NCI-H128 (cell line): ENCODE measurements at regions not wholly inside any gene's neighbourhood (a gene's known extent, or its start where the extent isn't known, plus 50 kb on each side); places are given as distances from the start of the nearest gene placed in this dataset.
"Not testable (repeated sequence)": the region's sequence is repeated elsewhere in the genome, so short reads cannot be mapped to it uniquely, and the experiment has no call there.

Source experiments
- DNase-seq: peaks from one replicate; lab custom pipeline; 2025; ENCODE audit not compliant: unreplicated experiment; lab: John Stamatoyannopoulos, UW

DNA sequence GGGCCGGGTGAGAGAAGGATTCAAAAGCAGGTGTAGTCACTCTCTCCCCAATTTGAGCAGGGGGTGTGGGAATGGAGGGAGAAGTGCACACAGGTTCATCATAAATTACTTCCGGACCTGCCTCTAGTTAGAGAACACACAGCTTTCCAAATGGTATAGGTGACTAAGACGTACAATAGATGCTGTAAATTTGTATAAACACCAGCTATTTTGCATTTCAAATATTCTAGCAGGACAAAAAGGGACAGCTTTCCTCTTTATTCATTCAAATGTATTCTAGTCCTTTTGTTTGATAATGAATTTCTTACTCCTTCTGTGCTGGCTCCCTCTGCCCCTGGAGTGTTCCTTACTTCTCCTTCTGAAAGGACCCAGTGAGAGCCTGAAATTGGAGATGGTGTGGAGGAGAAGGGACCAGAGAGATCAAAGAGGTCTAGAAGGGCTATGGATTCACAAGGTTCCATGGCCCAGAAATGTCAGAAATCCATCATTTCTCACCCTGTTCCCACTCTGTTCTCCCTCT lies 53.2 kb upstream of the SH3BP4 start:
- no peak for DNase-seq

DNA sequence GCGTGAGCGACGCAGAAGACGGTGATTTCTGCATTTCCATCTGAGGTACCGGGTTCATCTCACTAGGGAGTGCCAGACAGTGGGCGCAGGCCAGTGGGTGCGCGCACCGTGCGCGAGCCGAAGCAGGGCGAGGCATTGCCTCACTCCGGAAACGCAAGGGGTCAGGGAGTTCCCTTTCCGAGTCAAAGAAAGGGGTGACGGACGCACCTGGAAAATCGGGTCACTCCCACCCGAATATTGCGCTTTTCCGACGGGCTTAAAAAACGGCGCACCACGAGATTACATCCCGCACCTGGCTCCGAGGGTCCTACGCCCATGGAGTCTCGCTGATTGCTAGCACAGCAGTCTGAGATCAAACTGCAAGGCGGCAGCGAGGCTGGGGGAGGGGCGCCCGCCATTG lies 63.4 kb upstream of the SH3BP4 start:
- DNase-seq, result not testable (repeated sequence)

DNA sequence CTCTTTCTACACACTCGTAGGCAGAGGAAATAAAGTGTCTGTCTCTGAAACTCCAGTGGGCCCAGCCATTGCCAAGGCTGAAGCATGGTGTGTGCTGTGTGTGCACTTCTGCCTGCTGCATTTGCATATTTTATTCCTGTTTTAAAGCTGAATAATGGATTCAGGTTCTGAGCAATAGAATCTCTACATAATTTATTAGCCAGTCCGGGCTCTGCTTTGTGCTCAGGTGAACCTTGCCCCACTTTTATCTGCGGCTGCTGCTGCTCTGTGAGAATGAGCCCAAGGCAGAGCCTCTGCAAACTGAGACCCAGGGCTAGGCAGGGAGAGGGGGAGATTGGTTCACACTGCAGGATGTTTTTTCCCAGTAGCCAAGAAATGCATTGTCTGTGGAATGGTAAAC lies 64.6 kb upstream of the SH3BP4 start:
- DNase-seq, result no peak

DNA sequence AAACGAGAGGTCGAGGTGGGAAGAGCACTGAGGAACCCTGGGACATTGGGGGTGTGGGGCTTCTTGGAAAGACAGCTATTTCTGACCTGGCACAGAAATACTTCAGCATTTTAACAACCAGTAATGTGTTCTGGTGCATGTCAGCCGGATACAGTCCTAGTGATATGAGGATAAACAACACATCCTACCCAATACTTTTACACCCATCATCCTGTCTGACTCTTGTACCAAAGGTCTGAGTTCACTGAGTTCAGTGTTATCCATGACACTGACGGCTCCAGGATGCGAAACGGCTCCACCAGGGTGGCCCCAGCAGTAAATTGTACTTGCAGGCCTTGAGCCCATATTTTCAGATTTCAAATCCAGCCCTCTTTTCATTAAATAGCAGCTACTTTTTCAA lies 65.9 kb upstream of the SH3BP4 start:
- no peak for DNase-seq

DNA sequence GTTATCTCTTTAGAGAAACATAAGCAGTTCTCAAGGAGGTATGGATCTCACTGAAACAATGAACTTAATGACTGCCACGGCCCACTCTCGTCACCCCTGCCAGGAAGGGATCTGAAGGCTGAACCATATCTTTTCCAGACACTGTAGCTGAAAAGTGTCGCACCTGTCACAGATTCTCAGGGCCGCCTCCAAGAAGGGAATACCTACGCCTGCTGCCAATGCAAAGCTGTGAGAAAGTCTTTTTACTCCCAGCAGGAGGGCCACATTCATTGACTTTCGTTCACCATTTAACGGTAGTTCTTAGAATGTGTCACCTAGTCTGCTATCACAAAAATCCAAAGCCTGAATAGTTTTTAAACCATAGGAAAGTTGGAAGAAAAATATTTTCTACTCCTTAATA lies 66.7 kb upstream of the SH3BP4 start:
- DNase-seq, result no peak

DNA sequence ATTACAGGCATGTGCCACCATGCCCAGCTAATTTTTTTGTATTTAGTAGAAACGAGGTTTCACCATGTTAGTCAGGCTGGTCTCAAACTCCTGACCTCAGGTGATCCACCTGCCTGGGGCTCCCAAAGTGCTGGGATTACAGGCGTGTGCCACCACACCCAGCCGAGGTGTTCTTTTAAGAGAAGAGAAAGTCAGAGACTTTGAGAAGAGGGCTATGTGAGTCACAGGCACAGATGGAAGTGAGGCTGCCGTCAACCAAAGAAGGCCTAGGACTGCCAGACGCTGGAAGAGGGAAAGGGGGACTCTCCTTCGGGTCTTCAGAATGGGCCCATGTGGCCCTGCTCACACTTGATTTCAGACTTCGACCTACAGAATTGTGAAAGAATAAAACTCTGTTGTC lies 67.2 kb upstream of the SH3BP4 start:
- DNase-seq, result no peak

DNA sequence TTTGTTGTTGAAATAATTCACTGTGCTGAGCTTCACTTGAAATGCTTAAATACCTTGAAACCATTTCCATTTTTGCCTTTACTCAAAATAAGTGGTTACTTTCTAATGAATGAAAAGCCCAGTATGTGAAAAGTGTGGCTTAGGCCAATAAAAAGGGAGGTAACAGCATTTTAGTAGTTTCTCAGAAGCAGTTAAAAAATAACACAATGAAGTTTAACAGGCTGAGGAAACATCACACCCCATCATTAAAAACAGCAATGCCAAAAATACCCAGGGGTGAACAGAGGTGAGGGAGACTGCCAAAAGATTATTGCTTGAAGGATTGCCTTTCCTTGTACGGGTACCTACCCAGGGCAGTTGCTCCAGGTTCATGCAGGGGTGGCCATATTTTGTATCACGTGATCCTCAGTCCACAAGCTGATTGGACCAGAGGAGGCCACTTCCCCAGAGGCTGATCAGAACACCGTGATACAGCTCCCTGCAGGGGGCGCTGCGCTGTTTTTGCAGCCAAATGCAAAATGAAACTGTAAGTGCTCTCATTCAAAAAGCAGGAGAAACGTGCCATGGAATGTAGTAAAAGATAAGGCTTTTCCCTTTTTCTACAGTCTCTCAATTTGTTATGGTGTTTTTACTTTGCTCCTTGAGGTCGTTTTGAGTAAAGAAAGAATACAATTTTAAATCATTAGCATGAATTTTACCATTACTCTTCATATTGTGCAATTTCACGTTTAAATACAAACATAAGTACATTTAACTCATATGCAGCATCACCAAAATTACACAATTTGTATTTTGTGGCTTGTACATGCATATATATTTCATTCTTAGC lies 70.2 kb upstream of the SH3BP4 start:
- DNase-seq, result no peak

DNA sequence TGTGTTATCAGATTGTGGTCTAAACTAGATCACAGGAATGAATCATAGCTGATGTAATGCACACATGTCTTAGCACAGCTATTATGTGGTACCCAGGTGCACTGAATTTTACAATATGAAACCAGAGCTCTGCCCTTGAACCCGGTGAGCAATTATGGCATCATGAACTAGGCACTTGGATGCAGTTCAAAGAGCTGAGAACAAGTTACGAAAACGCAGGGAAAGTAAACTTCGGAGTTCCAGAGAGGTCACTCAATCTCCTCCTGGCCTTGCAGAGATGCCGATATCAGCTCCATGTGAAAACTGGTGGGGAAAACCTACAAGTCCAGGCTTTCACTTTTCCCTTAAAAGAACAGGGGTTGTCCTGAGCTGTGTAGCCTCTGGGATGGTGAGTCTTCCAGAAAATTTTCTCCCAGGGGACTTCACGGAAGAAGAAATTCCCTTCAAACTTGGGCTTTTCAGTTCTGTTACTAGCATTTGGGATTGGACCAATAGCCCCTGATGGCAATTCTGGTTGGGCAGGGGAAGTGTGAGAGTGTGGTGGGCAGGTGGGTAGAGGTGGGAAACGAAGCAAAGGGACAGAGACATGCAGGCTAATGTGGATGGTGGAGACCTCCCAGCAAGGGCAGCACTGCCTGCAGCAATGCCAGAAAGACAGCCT lies 71.1 kb upstream of the SH3BP4 start:
- no peak for DNase-seq

DNA sequence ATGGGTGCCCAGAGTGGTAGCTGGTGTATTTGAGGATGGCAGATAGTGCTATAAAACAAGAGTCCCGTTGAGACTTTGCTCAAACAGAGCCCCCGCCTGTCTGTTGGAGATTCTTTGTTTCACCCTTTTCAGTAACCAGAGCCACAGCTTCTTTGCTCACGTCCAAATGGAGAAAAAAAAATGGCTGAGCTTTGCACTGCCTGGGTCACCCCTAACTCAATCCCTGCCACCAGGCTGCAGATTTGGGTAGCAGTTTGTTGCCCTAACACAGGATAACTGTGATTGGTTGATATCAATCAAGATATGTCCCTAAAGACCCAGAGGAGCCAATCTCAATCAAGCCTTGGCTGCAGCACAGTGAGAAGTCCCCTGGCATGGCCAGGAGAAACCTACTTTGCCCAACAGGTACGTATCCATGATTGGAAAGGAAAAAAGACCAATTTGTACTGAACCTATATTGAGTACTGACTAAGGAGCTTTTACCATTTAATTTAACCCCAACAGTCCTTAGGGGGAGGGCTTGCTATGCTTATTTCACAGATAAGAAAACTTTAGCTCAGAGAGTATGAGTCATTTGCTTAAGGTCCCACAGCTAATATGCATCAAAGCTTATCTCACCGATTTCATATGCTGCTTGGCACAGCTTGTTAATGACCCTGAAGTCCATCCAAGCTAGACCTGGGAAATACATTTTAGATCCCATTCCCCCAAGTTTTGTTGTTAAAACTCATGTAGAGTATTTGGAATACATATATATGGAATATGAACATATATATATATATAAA lies 72.0 kb upstream of the SH3BP4 start:
- DNase-seq, result no peak

DNA sequence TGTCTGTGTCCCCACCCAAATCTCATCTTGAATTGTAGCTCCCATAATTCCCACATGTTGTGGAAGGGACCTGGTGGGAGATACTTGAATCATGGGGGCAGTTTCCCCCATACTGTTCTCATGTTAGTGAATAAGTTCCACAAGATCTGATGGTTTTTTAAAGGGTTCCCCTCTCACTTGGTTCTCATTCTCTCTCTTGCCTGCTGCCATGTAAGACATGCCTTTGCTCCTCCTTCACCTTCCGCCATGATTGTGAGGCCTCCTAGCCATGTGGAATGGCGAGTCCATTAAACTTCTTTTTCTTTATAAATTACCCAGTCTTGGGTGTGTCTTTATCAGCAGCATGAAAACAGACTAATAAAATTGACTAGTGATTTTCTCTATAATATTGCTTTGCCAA lies 75.2 kb upstream of the SH3BP4 start:
- DNase-seq, result not testable (repeated sequence)

DNA sequence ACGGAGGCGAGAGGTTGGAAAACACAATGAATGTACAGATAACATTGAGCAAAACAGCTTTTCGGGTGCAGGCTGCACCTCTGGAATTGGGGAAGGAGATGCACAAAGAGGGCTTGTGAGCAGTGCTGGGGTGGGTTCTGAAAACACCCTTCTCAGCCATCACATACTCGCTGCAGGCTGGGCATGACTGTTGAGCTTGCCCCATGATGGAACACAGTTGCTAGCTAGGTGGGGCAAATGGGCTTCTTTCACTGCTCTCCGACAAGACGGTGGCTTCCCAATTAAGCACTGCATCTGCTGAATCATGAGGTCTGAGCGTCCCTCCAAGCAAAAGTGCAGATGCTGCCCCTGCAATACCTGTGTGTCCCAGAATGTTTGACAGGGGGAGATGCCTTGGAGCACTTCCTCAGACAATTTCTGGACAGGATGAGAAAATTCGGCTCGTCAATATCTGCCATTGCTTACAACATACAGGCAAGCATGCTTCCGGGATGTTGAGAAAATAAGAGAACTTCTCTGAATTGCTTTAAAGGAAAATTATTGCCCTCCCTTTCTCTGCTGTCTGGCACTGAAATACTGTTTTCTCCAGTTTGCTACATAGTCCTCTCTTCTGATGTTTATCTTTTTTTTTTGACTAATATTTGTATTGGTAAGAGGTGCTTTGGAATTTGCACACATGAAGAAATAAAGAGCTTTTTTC lies 77.3 kb upstream of the SH3BP4 start:
- DNase-seq, result no peak

DNA sequence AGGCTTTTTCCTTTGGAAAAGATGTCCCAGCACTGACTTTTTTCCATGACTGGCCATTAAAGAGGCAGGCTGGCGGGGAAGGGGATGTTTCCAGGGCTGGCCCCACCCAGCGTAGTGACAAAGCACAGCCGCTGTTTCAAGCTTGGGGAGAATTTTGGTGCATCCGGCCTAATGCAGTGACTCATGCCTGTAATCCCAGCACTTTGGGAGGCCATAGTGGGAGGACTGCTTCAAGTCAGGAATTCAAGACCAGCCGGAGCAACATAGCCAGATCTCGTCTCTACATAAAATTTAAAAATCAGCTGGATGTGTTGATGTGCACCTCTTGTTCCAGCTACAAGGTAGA lies 78.0 kb upstream of the SH3BP4 start:
- DNase-seq, result no peak

DNA sequence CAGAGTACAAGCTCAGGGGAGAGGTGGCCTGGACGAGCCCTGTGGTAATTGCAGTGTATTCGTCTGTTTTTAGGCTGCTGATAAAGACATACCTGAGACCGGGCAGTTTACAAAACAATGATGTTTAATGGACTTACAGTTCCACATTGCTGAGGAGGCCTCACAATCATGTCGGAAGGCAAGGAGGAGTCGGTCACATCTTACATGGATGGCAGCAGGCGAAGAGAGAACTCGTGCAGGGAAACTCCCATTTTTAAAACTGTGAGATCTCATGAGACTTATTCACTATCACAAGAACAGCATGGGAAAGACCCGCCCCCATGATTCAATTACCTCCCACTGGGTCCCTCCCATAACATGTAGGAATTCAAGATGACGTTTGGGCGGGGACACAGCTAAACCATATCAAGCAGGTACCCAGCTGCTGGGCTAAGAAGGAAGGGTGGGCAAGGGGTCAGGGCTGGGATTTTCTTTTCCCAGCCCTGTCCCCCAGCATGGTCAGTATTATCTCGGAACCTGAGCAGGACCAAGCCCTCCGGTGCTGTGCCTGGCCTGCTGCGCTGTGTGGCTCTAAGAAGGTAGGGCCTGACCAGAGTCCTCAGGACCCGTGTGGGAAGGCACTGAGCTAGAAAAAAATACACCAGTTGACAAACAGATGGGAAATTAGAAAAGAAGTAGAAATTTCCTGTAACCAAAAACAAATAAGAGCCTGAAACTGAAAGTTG lies 78.6 kb upstream of the SH3BP4 start:
- no peak for DNase-seq

DNA sequence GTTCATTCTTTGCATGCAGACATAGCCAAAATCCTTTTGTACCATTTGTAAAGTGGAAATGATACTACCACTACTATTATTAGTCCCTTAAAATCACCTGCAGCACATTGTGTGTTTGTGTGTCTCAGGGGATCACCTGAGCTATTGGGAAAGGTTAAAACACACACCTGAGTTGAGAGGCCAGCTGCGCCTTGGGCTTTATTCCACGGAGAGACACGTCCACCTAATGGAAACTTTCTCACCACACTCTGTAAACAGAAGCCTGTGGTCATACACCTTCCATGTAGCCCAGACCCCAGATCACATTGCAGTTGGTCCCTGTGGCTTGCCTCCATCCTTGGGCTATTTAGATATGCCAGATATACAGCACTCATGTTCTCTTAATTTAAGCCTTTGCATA lies 81.8 kb upstream of the SH3BP4 start:
- DNase-seq, result peak; percentile 15

DNA sequence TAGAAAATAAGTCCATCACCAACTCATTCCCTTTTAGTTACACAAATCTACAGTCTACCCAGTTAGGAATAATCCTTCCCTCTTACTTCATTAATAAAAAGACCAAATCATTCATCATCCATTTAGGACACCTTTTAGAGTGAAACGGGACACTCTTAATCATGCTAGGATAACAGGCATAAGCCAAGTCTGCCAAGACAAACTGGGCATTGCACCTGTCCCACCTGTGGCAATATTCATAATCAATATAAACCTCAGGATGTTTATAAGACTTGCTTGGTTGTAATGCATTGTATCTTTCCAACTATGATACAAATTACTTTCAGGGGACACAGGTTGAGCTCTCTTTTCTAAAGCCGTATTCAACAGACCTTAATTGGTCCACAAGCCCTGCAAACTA lies 82.7 kb upstream of the SH3BP4 start:
- DNase-seq, result no peak

DNA sequence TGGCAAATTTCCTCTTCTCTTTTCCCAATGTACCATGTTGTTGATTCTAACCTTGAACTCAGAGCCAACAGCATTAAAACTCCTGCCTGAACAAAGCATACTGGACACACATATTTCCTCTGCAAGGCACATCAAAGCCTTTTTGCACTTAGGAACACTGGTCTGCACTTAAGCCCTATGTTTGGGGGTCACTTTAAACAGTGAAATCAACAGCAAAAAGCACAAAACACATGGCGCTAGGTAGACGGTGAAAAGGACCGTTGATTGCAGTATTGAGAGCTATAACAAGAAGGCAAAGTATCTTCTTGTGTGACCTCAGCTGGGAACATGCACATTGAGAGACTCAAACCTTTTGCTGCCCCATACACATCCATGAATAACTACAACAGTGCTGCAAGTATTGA lies 83.9 kb upstream of the SH3BP4 start:
- no peak for DNase-seq

DNA sequence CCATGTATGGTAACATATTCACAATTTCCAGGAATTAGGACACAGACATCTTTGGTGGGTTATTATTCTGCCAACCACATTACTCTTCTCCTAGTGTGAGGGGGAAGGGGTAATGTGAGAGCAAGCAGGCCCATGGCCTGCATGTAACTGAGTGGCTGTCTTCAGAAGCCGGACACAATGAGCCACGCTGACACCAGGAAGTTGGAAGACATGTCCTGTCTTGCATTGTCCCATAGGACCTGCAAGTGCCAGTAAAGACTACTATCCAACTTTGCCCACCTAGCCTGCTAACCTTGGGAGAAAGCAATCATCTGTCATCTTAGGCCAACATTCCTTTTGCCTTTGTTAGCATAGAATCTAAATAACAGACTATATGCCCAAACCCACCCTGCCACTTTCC lies 86.2 kb upstream of the SH3BP4 start:
- no peak for DNase-seq

DNA sequence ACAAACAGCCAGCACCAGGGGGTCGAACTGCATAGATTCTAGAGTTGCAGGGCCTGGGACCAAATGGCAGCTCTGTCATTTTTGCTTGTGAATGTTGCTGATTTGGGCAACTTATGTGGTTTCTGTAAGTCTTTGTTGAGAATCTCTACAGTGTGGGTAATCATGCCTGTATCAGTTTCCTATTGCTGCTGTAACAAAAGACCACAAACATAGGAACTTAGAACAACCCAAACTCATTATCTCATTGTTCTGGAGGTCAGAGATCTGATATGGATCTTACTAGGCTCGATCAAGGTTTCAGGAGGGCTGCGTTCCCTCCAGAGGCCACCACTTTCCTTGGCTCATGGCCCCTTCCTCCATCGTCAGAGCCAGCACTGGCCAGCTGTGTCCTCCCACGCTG lies 86.8 kb upstream of the SH3BP4 start:
- no peak for DNase-seq

DNA sequence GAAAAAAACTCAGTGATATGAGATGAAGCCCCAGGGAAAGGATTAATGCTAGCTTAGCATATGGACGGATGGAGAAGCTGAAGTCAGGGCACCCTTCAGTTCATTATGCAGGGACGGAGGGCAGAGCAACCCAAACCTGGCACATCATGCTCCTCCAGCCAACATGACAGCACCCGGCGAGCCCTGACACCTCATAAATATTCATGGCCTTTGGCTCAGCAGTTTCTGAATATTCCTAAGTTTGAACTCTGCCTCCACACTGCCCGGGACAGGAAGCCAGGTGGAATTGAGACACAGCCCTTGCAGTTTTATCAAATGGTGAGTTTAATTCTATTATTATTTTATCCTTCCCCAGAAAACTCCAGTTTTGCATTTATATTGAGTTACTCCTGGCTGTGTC lies 87.3 kb upstream of the SH3BP4 start:
- no peak for DNase-seq

DNA sequence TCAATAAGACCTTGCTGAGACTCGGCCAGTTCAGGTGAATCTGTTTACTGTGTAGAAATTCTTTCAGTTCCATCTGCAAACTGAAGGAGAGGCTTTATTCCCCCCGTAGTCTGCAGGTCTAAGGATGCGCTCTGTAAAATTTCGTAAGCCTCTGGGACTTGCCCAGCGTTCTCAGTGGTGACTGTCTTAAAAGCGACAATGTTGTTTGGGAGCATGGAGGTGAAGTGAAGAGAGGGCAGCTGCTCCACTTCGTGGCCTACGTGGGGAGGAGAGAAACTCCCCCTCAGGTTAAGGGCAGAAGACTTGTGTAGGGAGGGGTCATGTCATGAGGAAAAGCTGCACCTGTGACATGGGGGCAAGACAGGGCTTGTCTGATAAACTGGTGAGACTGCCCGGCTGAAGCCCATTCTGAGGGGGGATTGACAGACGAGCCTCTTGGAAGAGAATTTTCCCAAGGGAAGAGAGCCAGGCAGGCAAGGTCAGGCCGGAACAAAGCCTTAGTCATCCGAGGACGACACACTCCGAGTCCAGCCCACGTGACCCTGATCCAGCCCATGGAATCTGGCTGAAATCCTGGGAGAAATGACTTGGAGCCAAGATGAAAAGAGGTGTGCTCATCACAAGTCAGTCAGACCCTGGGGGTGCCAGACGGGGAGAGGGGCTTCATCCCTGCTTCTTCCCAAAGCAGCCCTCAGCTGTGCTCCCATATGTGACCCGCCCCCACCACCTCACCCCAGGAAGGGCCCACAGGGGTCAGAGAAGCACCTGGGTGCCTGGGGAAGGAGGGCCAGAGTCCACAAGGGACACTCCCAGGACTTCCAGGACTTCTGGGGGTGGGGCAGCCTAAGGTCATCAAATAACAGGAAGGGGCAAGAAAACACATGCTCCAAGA lies 88.5 kb upstream of the SH3BP4 start:
- no peak for DNase-seq
